Gastrocnemius medialis (tissue), 4 donors: ENCODE measurements at regions not wholly inside any gene's neighbourhood (a gene's known extent, or its start where the extent isn't known, plus 50 kb on each side); places are given as distances from the start of the nearest gene placed in this dataset.

Source experiments
- ATAC-seq, 2 donors: fragments of 150-250 bp; one replicate each; pipeline ENCODE4 v1.9.1; 2016
- DNase-seq, 2 donors: peaks; one replicate each; pipeline ENCODE4 v3.0.0-alpha.2; 2019
- H3K27ac ChIP-seq, 4 donors: fragments of 200-600 bp; sonication (generic); 1 replicate in 1 of 4; 2 replicates in 3 of 4; pipeline ENCODE4 v1.5.1; 2016 to 2018; ENCODE audit warnings: mild to moderate bottlenecking in 2 of 4, moderate library complexity in 1 of 4
- H3K27me3 ChIP-seq, 3 donors: fragments of 200-600 bp; sonication (generic) in 2 of 3; 1 replicate in 1 of 3; 2 replicates in 2 of 3; pipeline versions ENCODE4 v1.5.1 to v1.6.0; 2016 to 2019; ENCODE audit warnings: mild to moderate bottlenecking in 1 of 3, moderate library complexity in 1 of 3
- H3K36me3 ChIP-seq, 2 donors: fragments of 200-600 bp; sonication (generic) in 1 of 2; one replicate each; pipeline ENCODE4 v1.5.1; 2017 to 2018
- H3K4me1 ChIP-seq, 2 donors: fragments of 200-600 bp; sonication (generic) in 1 of 2; one replicate each; pipeline ENCODE4 v1.5.1; 2016 to 2017; ENCODE audit warnings: mild to moderate bottlenecking in 2 of 2
- H3K4me3 ChIP-seq, 4 donors: fragments of 200-600 bp; sonication (generic) in 3 of 4; 1 replicate in 1 of 4; 2 replicates in 3 of 4; pipeline ENCODE4 v1.5.1; 2016 to 2019; ENCODE audit warnings: mild to moderate bottlenecking in 2 of 4
- H3K9me3 ChIP-seq, 3 donors: fragments of 200-600 bp; sonication (generic) in 2 of 3; 1 replicate in 1 of 3; 2 replicates in 2 of 3; pipeline ENCODE4 v1.5.1; 2016 to 2019
- POLR2A ChIP-seq, 2 donors: fragments of 450-650 bp; IDR thresholded peaks; one replicate each; pipeline ENCODE4 v1.6.1; 2017; ENCODE audit warnings: antibody characterized with exemption in 2 of 2, mild to moderate bottlenecking in 2 of 2, moderate library complexity in 2 of 2
- in situ Hi-C, 4 donors: fragments of 200-750 bp; cut with MboI; loops; one replicate each; pipeline versions ENCODE4 v1.15.0 to v1.8.0; 2017; ENCODE audit warnings: low sequenced_read_pairs in 4 of 4
- intact Hi-C: fragments of 100-400 bp; cut with DNase I; formaldehyde crosslinking; loops from one replicate; pipeline ENCODE4 v1.15.1; 2023; ENCODE audit warnings: low total_unique reads
- TF ChIP-seq, protein P1 (sequence below), 5 experiments: fragments of 450-650 bp in 3 of 5; fragments of 200-600 bp in 2 of 5; sonication (generic) in 2 of 5; IDR thresholded peaks in 4 of 5; conservative IDR thresholded peaks in 1 of 5; 1 replicate in 4 of 5; 2 replicates in 1 of 5; pipeline ENCODE4 v1.5.1; 2016 to 2019; ENCODE audit warnings: antibody characterized with exemption in 5 of 5, mild to moderate bottlenecking in 3 of 5, moderate library complexity in 3 of 5

DNA sequence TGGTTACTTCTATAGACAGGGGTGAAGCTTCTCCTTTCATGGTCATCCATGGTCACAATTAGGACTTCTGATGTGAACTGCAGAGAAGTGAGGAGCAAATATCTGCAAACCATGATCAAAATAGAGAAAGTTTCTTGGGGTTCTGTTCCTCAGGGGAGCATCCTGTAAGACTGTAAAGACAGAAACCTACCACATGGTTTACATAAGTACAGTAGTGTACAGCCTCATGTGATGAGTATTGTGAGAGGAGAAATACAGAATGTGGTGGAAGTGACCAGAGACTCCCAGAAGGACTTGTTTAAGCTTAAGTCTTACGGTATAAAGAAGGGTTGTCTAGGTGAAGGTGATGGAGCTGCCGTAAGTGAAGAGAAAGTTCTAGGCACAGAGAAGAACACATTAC lies 484.7 kb downstream of the LRIG3 start:
- TF ChIP-seq, protein P1, sequence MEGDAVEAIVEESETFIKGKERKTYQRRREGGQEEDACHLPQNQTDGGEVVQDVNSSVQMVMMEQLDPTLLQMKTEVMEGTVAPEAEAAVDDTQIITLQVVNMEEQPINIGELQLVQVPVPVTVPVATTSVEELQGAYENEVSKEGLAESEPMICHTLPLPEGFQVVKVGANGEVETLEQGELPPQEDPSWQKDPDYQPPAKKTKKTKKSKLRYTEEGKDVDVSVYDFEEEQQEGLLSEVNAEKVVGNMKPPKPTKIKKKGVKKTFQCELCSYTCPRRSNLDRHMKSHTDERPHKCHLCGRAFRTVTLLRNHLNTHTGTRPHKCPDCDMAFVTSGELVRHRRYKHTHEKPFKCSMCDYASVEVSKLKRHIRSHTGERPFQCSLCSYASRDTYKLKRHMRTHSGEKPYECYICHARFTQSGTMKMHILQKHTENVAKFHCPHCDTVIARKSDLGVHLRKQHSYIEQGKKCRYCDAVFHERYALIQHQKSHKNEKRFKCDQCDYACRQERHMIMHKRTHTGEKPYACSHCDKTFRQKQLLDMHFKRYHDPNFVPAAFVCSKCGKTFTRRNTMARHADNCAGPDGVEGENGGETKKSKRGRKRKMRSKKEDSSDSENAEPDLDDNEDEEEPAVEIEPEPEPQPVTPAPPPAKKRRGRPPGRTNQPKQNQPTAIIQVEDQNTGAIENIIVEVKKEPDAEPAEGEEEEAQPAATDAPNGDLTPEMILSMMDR (IDR thresholded peaks at IDR 0.05 in 4 of 5, conservative IDR thresholded peaks at IDR 0.05 in 1 of 5), result no peak
- no peak for TF ChIP-seq POLR2A (IDR thresholded peaks at IDR 0.05)
- intact Hi-C loops, result no loop called here
- no peak for DNase-seq
- H3K4me1 ChIP-seq, result no peaks in the 10 kb centered on the region
- no peak overlapping the region for H3K4me3 ChIP-seq
- no peak for ATAC-seq
- no peaks in the 10 kb centered on the region for H3K36me3 ChIP-seq
- no peaks in the 10 kb centered on the region for H3K9me3 ChIP-seq
- H3K27me3 ChIP-seq, result no peaks in the 10 kb centered on the region
- in situ Hi-C loops, result no loop called here
- no peak overlapping the region for H3K27ac ChIP-seq

DNA sequence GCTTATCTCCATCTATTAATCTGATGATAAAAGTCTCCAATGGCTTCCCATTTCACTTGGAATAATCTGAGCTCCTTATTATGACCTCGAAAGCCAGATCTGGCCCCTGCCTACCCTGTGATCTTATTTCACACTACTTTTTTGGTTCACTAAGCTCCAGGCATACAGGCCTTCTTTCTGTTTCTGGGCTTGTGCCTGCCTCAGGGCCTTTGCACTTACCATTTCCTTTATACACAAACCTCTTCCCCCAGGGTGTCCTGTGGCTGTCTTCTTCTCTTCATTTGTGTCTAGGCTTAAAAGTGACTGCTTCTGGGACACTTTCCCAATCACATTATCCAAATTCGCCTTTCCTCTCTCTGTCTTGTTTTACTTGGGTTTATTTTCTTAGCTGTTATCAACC lies 478.8 kb downstream of the LRIG3 start:
- TF ChIP-seq POLR2A (IDR thresholded peaks at IDR 0.05), result no peak
- TF ChIP-seq, protein P1 (IDR thresholded peaks at IDR 0.05 in 4 of 5, conservative IDR thresholded peaks at IDR 0.05 in 1 of 5), result no peak
- H3K4me3 ChIP-seq, result no peak overlapping the region
- H3K9me3 ChIP-seq, result no peaks in the 10 kb centered on the region
- ATAC-seq (no peak), DNase-seq (no peak)
- H3K27me3 ChIP-seq, result no peaks in the 10 kb centered on the region
- no peaks in the 10 kb centered on the region for H3K4me1 ChIP-seq
- no peaks in the 10 kb centered on the region for H3K36me3 ChIP-seq
- intact Hi-C loops (loop anchor here (10.0 kb wide), 4 partner anchors 97 to 473 kb away; no protein-coding TSS in a partner anchor), in situ Hi-C loops (no loop called here)
- no peak overlapping the region for H3K27ac ChIP-seq

DNA sequence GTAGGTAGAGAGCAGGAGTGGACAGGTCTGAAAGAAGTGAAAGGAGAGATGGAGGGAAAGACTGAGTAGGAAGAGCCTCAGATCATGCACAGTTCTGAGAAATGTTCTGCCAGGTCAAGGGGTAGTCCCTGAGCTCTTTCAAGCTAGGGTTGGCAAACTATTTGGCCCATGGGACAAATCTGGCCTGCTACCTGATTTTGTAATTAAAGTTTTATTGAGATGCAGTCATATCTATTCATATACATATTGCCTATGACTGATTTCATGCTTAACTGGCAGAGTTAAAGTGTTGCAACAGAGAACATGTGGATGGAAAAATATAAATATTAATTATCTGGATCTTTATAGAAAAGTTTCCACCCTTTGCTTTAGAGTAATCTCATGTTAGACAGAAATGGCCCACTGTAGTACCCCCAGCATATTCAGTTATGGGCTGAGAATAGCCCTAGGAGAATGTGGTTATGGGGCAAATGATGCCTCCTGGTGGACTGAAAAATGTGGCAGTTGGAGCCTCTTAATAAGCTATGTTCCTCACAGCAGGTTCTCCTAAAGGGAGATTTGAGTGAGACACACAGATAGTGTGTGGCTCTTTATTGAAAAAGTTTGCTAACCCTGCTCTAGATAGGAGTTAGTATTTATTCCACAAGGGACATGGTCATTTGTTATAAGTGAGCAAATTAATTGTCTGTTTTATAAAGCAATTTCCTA lies 476.9 kb downstream of the LRIG3 start:
- ATAC-seq (peak in 1 of 2 donors; percentile 51), DNase-seq (no peak)
- Histone ChIP-seq H3K9me3 (no peaks in the 10 kb centered on the region), H3K27ac (peak overlapping the region in 3 of 4 donors; percentile 27 to 71 (median 33)), H3K36me3 (no peaks in the 10 kb centered on the region), H3K4me1 (no peaks in the 10 kb centered on the region), H3K27me3 (no peaks in the 10 kb centered on the region), H3K4me3 (no peak overlapping the region)
- in situ Hi-C loops (no loop called here), intact Hi-C loops (loop anchor here (10.0 kb wide), 4 partner anchors 99 to 471 kb away; no protein-coding TSS in a partner anchor)
- no peak for TF ChIP-seq POLR2A (IDR thresholded peaks at IDR 0.05)
- TF ChIP-seq, protein P1 (IDR thresholded peaks at IDR 0.05 in 4 of 5, conservative IDR thresholded peaks at IDR 0.05 in 1 of 5), result peak in 2 of 5 experiments; percentile 26 to 38

DNA sequence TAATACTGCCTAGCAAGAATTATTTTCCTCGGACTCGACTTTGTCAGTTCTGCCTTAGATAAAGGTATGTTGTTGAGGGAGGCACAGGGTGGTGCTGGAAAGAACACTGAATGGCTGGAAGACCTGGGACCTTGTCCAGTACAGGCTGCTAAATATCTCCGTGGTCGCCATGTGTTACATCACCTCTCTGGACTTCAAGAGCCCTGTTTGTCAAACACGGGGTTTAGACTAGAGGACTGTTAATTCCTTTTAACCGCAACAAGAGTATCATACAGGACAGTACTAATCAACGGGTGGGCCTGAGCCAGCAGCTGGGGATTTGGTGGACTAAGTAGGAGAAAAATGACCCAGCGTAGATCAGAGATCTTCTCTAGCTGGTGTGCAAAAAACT lies 476.3 kb downstream of the LRIG3 start:
- Histone ChIP-seq H3K27me3 (no peaks in the 10 kb centered on the region), H3K36me3 (no peaks in the 10 kb centered on the region), H3K4me1 (no peaks in the 10 kb centered on the region), H3K27ac (peak overlapping the region in 3 of 4 donors; percentile 27 to 71 (median 33)), H3K9me3 (no peaks in the 10 kb centered on the region), H3K4me3 (no peak overlapping the region)
- no peak for TF ChIP-seq POLR2A (IDR thresholded peaks at IDR 0.05)
- TF ChIP-seq, protein P1 (IDR thresholded peaks at IDR 0.05 in 4 of 5, conservative IDR thresholded peaks at IDR 0.05 in 1 of 5), result no peak
- ATAC-seq, result peak; percentile 41 to 81
- in situ Hi-C loops, result no loop called here
- no peak for DNase-seq
- intact Hi-C loops, result loop anchor here (10.0 kb wide), 4 partner anchors 99 to 471 kb away; no protein-coding TSS in a partner anchor
